H9 (cell line): ENCODE measurements at regions not wholly inside any gene's neighbourhood (a gene's known extent, or its start where the extent isn't known, plus 50 kb on each side); places are given as distances from the start of the nearest gene placed in this dataset.
"Not testable (repeated sequence)": the region's sequence is repeated elsewhere in the genome, so short reads cannot be mapped to it uniquely, and the experiment has no call there.

Experiments
- DNase-seq: peaks from one replicate; pipeline ENCODE4 v3.0.0-alpha.2; 2017
- H2AFZ ChIP-seq: one replicate; pipeline ENCODE4 v1.6.1; 2013; ENCODE audit warnings: mild to moderate bottlenecking, low read length, control low read depth, moderate library complexity
- H2AK5ac ChIP-seq: 2 replicates; pipeline ENCODE4 v1.6.1; 2013; ENCODE audit warnings: low read length, control low read depth, mixed read lengths; ENCODE audit not compliant: insufficient read length
- H2BK120ac ChIP-seq: one replicate; pipeline ENCODE4 v1.6.1; 2013; ENCODE audit warnings: low read depth, mild to moderate bottlenecking, low read length, control low read depth, inconsistent platforms; ENCODE audit not compliant: poor library complexity, severe bottlenecking
- H2BK12ac ChIP-seq: 2 replicates; pipeline ENCODE4 v1.6.1; 2013; ENCODE audit warnings: low read length, control low read depth, mixed read lengths, low read depth; ENCODE audit not compliant: insufficient read length
- H2BK15ac ChIP-seq: 2 replicates; pipeline ENCODE4 v1.6.1; 2013; ENCODE audit warnings: low read depth, low read length, control low read depth
- H2BK20ac ChIP-seq: one replicate; pipeline ENCODE4 v1.6.1; 2013; ENCODE audit warnings: low read depth, mild to moderate bottlenecking, low read length, control low read depth, inconsistent platforms; ENCODE audit not compliant: poor library complexity, severe bottlenecking
- H2BK5ac ChIP-seq: 2 replicates; pipeline ENCODE4 v1.6.1; 2013; ENCODE audit warnings: low read length, control low read depth, mixed read lengths; ENCODE audit not compliant: insufficient read length
- H3K14ac ChIP-seq: 2 replicates; pipeline ENCODE4 v1.6.1; 2013; ENCODE audit warnings: low read length, control low read depth; ENCODE audit not compliant: insufficient read depth
- H3K18ac ChIP-seq: 2 replicates; pipeline ENCODE4 v1.6.1; 2013; ENCODE audit warnings: low read depth, mild to moderate bottlenecking, mixed read lengths, low read length, control low read depth; ENCODE audit not compliant: insufficient read length
- H3K23ac ChIP-seq: 2 replicates; pipeline ENCODE4 v1.6.1; 2013; ENCODE audit warnings: low read length, control low read depth, mixed read lengths, low read depth; ENCODE audit not compliant: insufficient read length
- H3K23me2 ChIP-seq: 2 replicates; pipeline ENCODE4 v1.6.1; 2013; ENCODE audit warnings: low read depth, mild to moderate bottlenecking, mixed read lengths, low read length, control low read depth; ENCODE audit not compliant: insufficient read length, poor library complexity, severe bottlenecking
- H3K27ac ChIP-seq: 2 replicates; pipeline ENCODE4 v1.5.1; 2013; ENCODE audit warnings: low read length, control low read depth, mixed read lengths, low read depth; ENCODE audit not compliant: insufficient read length
- H3K27me3 ChIP-seq: 2 replicates; pipeline ENCODE4 v1.6.1; 2013; ENCODE audit warnings: low read length, control low read depth, inconsistent platforms; ENCODE audit not compliant: insufficient read depth
- H3K4ac ChIP-seq: 2 replicates; pipeline ENCODE4 v1.6.1; 2013; ENCODE audit warnings: low read depth, mild to moderate bottlenecking, control low read depth, inconsistent platforms, low read length, moderate library complexity
- H3K4me1 ChIP-seq: 2 replicates; pipeline ENCODE4 v1.6.1; 2013; ENCODE audit warnings: low read length, control low read depth, inconsistent platforms; ENCODE audit not compliant: insufficient read depth
- H3K4me2 ChIP-seq: 2 replicates; pipeline ENCODE4 v1.6.1; 2013; ENCODE audit warnings: low read length, control low read depth, mixed read lengths; ENCODE audit not compliant: insufficient read length, insufficient read depth
- H3K56ac ChIP-seq: 2 replicates; pipeline ENCODE4 v1.6.1; 2013; ENCODE audit warnings: low read depth, mild to moderate bottlenecking, mixed read lengths, low read length, control low read depth; ENCODE audit not compliant: insufficient read length
- H3K79me1 ChIP-seq: 2 replicates; pipeline ENCODE4 v1.6.1; 2013; ENCODE audit warnings: low read depth, mild to moderate bottlenecking, moderate library complexity, low read length, control low read depth, inconsistent platforms; ENCODE audit not compliant: insufficient read depth, poor library complexity, severe bottlenecking
- H3K79me2 ChIP-seq: 2 replicates; pipeline ENCODE4 v1.6.1; 2013; ENCODE audit warnings: low read length, control low read depth, inconsistent platforms; ENCODE audit not compliant: insufficient read depth
- H3K9ac ChIP-seq: 2 replicates; pipeline ENCODE4 v1.6.1; 2013; ENCODE audit warnings: low read length, control low read depth, mixed read lengths; ENCODE audit not compliant: insufficient read length; ENCODE audit errors: extremely low read depth
- H3K9me3 ChIP-seq: one replicate; pipeline ENCODE4 v1.6.1; 2013; ENCODE audit warnings: low read depth, low read length, inconsistent platforms; ENCODE audit not compliant: control insufficient read depth
- H3T11ph ChIP-seq: one replicate; pipeline ENCODE4 v1.6.1; 2013; ENCODE audit warnings: mild to moderate bottlenecking, low read length, control low read depth, inconsistent platforms
- H4K20me1 ChIP-seq: one replicate; pipeline ENCODE4 v1.6.1; 2013; ENCODE audit not compliant: control insufficient read depth, insufficient read length, insufficient read depth
- H4K5ac ChIP-seq: 2 replicates; pipeline ENCODE4 v1.6.1; 2013; ENCODE audit warnings: low read depth, mild to moderate bottlenecking, mixed read lengths, low read length, control low read depth; ENCODE audit not compliant: insufficient read length
- H4K8ac ChIP-seq: replicated peaks from 2 replicates; pipeline ENCODE4 v1.6.1; 2013; ENCODE audit warnings: low read length, control low read depth, mixed read lengths, low read depth; ENCODE audit not compliant: insufficient read length
- H4K91ac ChIP-seq: 2 replicates; pipeline ENCODE4 v1.6.1; 2013; ENCODE audit warnings: low read depth, mild to moderate bottlenecking, moderate library complexity, mixed read lengths, low read length, control low read depth; ENCODE audit not compliant: insufficient read length
- H3K27ac Mint-ChIP-seq, 3 experiments: 2 replicates in 2 of 3; 3 replicates in 1 of 3; pipeline ENCODE4 v1.8.0; 2020 to 2021; ENCODE audit warnings: mixed read lengths in 3 of 3, mild to moderate bottlenecking in 1 of 3, moderate library complexity in 1 of 3
- H3K27me3 Mint-ChIP-seq: 2 replicates; pipeline ENCODE4 v1.8.0; 2021; ENCODE audit warnings: low read depth, mild to moderate bottlenecking, moderate library complexity, mixed read lengths
- H3K36me3 Mint-ChIP-seq, 3 experiments: 2 replicates in 2 of 3; 3 replicates in 1 of 3; pipeline ENCODE4 v1.8.0; 2020 to 2021; ENCODE audit warnings: low read depth in 3 of 3, mixed read lengths in 3 of 3; ENCODE audit not compliant: insufficient read depth in 1 of 3
- H3K4me1 Mint-ChIP-seq, 2 experiments: 2 replicates each; pipeline ENCODE4 v1.8.0; 2020; ENCODE audit warnings: mixed read lengths in 2 of 2
- H3K4me3 Mint-ChIP-seq, 2 experiments: 2 replicates in 1 of 2; 3 replicates in 1 of 2; pipeline ENCODE4 v1.8.0; 2020 to 2021; ENCODE audit warnings: mild to moderate bottlenecking in 2 of 2, mixed read lengths in 2 of 2, moderate library complexity in 1 of 2
- H3K9me3 Mint-ChIP-seq, 2 experiments: 2 replicates in 1 of 2; 3 replicates in 1 of 2; pipeline ENCODE4 v1.8.0; 2020; ENCODE audit warnings: mild to moderate bottlenecking in 2 of 2, mixed read lengths in 2 of 2, moderate library complexity in 1 of 2
- WGBS: extraction: QIAGEN DNeasy Blood & Tissue Kit; methylation state at CpG from one replicate; pipeline ENCODE4 v1.1.7; 2013; ENCODE audit warnings: missing lambda C conversion rate, low lambda C conversion rate, mixed read lengths; ENCODE audit not compliant: insufficient read length; ENCODE audit errors: extremely low coverage; 5-methylcytosine and 5-hydroxymethylcytosine counted together

DNA sequence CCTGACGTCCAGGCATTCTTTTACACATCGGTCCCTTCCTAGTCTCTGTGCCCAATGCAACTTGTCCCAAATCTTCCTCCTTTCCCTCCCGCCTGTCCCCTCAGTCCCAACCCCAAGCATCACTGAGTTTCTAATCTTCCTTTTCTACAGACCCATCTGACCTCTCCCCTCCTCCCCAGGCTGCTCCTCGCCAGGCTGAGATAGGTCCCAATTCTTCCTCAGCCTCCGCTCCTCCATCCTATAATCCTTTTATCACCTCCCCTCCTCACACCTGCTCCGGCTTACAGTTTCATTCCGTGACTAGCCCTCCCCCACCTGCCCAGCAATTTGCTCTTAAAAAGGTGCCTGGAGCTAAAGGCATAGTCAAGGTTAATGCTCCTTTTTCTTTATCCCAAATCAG is 323.1 kb upstream of the LMCD1 start:
- not testable (repeated sequence) for DNase-seq, H3K18ac ChIP-seq, H3K79me1 ChIP-seq, H3K9me3 ChIP-seq, H4K20me1 ChIP-seq, H3K79me2 ChIP-seq, H2AFZ ChIP-seq, H3K27ac Mint-ChIP-seq, H3K4me2 ChIP-seq, H2BK12ac ChIP-seq, H2AK5ac ChIP-seq, H3K4ac ChIP-seq, H2BK5ac ChIP-seq, H3K23me2 ChIP-seq, H4K91ac ChIP-seq, H3T11ph ChIP-seq, H4K8ac ChIP-seq, H3K27me3 ChIP-seq, H3K27me3 Mint-ChIP-seq, H4K5ac ChIP-seq, H2BK15ac ChIP-seq, H3K4me3 Mint-ChIP-seq, H3K27ac ChIP-seq, H2BK120ac ChIP-seq, H2BK20ac ChIP-seq, H3K56ac ChIP-seq, H3K9me3 Mint-ChIP-seq, H3K9ac ChIP-seq, H3K36me3 Mint-ChIP-seq, H3K14ac ChIP-seq, H3K23ac ChIP-seq, H3K4me1 ChIP-seq
- H3K4me1 Mint-ChIP-seq, result peaks cover 34 to 44% of the 10 kb centered on the region in 2 experiments
- no CpG with 5 or more reads among the region's 7 CpGs for WGBS
